WTC11 (cell line): ENCODE measurements at regions not wholly inside any gene's neighbourhood (a gene's known extent, or its start where the extent isn't known, plus 50 kb on each side); places are given as distances from the start of the nearest gene placed in this dataset.

Experiments
- ATAC-seq: fragments of 200-7000 bp; cut with Tn5 transposase; 2 replicates; pipeline ENCODE4 v1.10.0; 2021; ENCODE audit warnings: mild to moderate bottlenecking, moderate library complexity
- CTCF ChIA-PET: fragments of 300-600 bp; sonication (Branson Sonifier 250); formaldehyde crosslinking; loops from one replicate; lab custom pipeline; 2021; ENCODE audit warnings: antibody characterized with exemption; lab: Charles Lee
- POLR2A ChIA-PET: fragments of 350-600 bp; sonication (Branson Sonifier 250); formaldehyde crosslinking; loops from one replicate; lab custom pipeline; 2021; ENCODE audit warnings: antibody characterized with exemption; lab: Charles Lee
- DNase-seq: peaks from one replicate; pipeline ENCODE4 v3.0.0; 2021; ENCODE audit warnings: low spot score
- H3K27ac Mint-ChIP-seq: 2 replicates; pipeline ENCODE4 v1.8.0; 2021; ENCODE audit warnings: mixed read lengths
- H3K27me3 Mint-ChIP-seq: 2 replicates; pipeline ENCODE4 v1.8.0; 2021; ENCODE audit warnings: low read depth, mild to moderate bottlenecking, moderate library complexity, mixed read lengths
- H3K36me3 Mint-ChIP-seq: 2 replicates; pipeline ENCODE4 v1.8.0; 2021; ENCODE audit warnings: mixed read lengths
- H3K4me1 Mint-ChIP-seq: 2 replicates; pipeline ENCODE4 v1.8.0; 2022; ENCODE audit warnings: mixed read lengths
- H3K4me3 Mint-ChIP-seq: 2 replicates; pipeline ENCODE4 v1.8.0; 2021; ENCODE audit warnings: mild to moderate bottlenecking, moderate library complexity, mixed read lengths
- H3K9me3 Mint-ChIP-seq: 2 replicates; pipeline ENCODE4 v1.8.0; 2021; ENCODE audit warnings: mixed read lengths
- CBFB ChIP-seq: sonication (generic); formaldehyde crosslinking; IDR thresholded peaks from 2 replicates; pipeline ENCODE4 v1.8.1; 2022; ENCODE audit warnings: mild to moderate bottlenecking, low read depth, missing genetic modification reagents
- CREM ChIP-seq: sonication (generic); formaldehyde crosslinking; IDR thresholded peaks from 2 replicates; pipeline ENCODE4 v1.8.1; 2022; ENCODE audit warnings: mild to moderate bottlenecking, missing genetic modification reagents, moderate library complexity
- ELF4 ChIP-seq: sonication (generic); formaldehyde crosslinking; IDR thresholded peaks from 2 replicates; pipeline ENCODE4 v1.8.1; 2022; ENCODE audit warnings: low read depth, mild to moderate bottlenecking, moderate library complexity, missing genetic modification reagents
- EMX1 ChIP-seq: fragments of 250-450 bp; sonication (Bioruptor Pico); IDR thresholded peaks from 2 replicates; pipeline ENCODE4 v1.8.0; 2021; ENCODE audit warnings: mild to moderate bottlenecking
- ETV6 ChIP-seq: sonication (generic); formaldehyde crosslinking; IDR thresholded peaks from 2 replicates; pipeline ENCODE4 v1.8.1; 2022; ENCODE audit warnings: mild to moderate bottlenecking, missing genetic modification reagents
- GABPB1 ChIP-seq: sonication (generic); formaldehyde crosslinking; IDR thresholded peaks from 2 replicates; pipeline ENCODE4 v1.8.1; 2023; ENCODE audit warnings: mild to moderate bottlenecking, missing genetic modification reagents
- JAZF1 ChIP-seq: fragments of 250-450 bp; sonication (Bioruptor Pico); IDR thresholded peaks from 2 replicates; pipeline ENCODE4 v1.9.0; 2021; ENCODE audit warnings: moderate library complexity, mild to moderate bottlenecking, inconsistent platforms
- KAT7 ChIP-seq: sonication (generic); formaldehyde crosslinking; IDR thresholded peaks from 2 replicates; pipeline ENCODE4 v1.8.1; 2023; ENCODE audit warnings: missing genetic modification reagents, mild to moderate bottlenecking, borderline replicate concordance
- NFE2L1 ChIP-seq: sonication (generic); formaldehyde crosslinking; IDR thresholded peaks from 2 replicates; pipeline ENCODE4 v1.8.1; 2023; ENCODE audit warnings: missing genetic modification reagents
- ZNF396 ChIP-seq: fragments of 250-450 bp; sonication (Bioruptor Pico); IDR thresholded peaks from 2 replicates; pipeline ENCODE4 v1.8.0; 2021; ENCODE audit warnings: mild to moderate bottlenecking, moderate library complexity, borderline replicate concordance
- TF ChIP-seq, protein P1 (sequence below): sonication (generic); formaldehyde crosslinking; IDR thresholded peaks from 2 replicates; pipeline ENCODE4 v1.8.0; 2022; ENCODE audit warnings: missing genetic modification reagents
- TF ChIP-seq, protein P2 (sequence below): sonication (generic); formaldehyde crosslinking; IDR thresholded peaks from 2 replicates; pipeline ENCODE4 v1.8.0; 2022; ENCODE audit warnings: mild to moderate bottlenecking, missing genetic modification reagents
- TF ChIP-seq, protein P3 (sequence below): fragments of 200-600 bp; IDR thresholded peaks from 2 replicates; pipeline ENCODE4 v1.8.0; 2022; ENCODE audit warnings: antibody characterized with exemption
- TF ChIP-seq, protein P4 (sequence below): fragments of 250-450 bp; sonication (Bioruptor Pico); IDR thresholded peaks from 2 replicates; pipeline ENCODE4 v1.9.0; 2021; ENCODE audit warnings: mild to moderate bottlenecking
- TF ChIP-seq, protein P5 (sequence below): sonication (generic); formaldehyde crosslinking; conservative IDR thresholded peaks from 2 replicates; pipeline ENCODE4 v1.8.1; 2022; ENCODE audit warnings: mild to moderate bottlenecking, missing genetic modification reagents
- TF ChIP-seq, protein P6 (sequence below): fragments of 250-450 bp; sonication (Bioruptor Pico); IDR thresholded peaks from 2 replicates; pipeline ENCODE4 v1.8.0; 2021; ENCODE audit warnings: mild to moderate bottlenecking
- TF ChIP-seq, protein P7 (sequence below): sonication (generic); formaldehyde crosslinking; IDR thresholded peaks from 2 replicates; pipeline ENCODE4 v1.8.1; 2022; ENCODE audit warnings: low read depth, missing genetic modification reagents, borderline replicate concordance

DNA sequence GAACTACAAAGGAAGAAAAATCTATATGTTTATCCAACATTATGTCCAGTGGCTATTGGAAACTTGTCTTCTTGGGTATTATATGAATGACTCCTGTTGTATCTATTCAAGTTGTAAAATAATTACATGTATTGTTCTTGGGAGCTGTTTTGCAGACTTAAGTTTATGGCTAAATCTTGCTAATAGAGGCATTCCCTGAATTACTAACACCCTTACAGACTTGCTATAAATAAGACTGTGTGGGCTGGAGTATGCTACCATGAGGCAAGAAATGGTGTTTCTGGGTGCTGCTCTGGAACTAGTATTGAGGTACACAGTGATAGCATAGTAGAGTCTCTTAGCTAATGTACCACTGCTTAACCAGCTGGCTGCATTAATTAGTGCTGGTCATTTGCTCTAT is 155.1 kb downstream of the HIPK3 start:
- ChIA-PET CTCF (interaction anchor here (1.0 kb wide), 1 partner anchor 132 kb away, joined by 3 read pairs; no protein-coding TSS in a partner anchor), POLR2A (no interaction called here)
- Mint-ChIP-seq H3K4me1 (peaks cover 23% of the 10 kb centered on the region), H3K9me3 (0 out of 2 replicates have a peak, but pooled peaks cover 5% of the 10 kb centered on the region), H3K36me3 (no peaks in the 10 kb centered on the region), H3K27ac (no peak overlapping the region), H3K4me3 (no peak overlapping the region), H3K27me3 (no peaks in the 10 kb centered on the region)
- ATAC-seq: no peak
- no peak for DNase-seq
- no peak for TF ChIP-seq CREM (CRISPR knock-in tag)
- TF ChIP-seq ELF4 (CRISPR knock-in tag): no peak
- no peak for TF ChIP-seq KAT7 (CRISPR knock-in tag)
- TF ChIP-seq JAZF1 (CRISPR knock-in tag): no peak
- TF ChIP-seq, protein P1, sequence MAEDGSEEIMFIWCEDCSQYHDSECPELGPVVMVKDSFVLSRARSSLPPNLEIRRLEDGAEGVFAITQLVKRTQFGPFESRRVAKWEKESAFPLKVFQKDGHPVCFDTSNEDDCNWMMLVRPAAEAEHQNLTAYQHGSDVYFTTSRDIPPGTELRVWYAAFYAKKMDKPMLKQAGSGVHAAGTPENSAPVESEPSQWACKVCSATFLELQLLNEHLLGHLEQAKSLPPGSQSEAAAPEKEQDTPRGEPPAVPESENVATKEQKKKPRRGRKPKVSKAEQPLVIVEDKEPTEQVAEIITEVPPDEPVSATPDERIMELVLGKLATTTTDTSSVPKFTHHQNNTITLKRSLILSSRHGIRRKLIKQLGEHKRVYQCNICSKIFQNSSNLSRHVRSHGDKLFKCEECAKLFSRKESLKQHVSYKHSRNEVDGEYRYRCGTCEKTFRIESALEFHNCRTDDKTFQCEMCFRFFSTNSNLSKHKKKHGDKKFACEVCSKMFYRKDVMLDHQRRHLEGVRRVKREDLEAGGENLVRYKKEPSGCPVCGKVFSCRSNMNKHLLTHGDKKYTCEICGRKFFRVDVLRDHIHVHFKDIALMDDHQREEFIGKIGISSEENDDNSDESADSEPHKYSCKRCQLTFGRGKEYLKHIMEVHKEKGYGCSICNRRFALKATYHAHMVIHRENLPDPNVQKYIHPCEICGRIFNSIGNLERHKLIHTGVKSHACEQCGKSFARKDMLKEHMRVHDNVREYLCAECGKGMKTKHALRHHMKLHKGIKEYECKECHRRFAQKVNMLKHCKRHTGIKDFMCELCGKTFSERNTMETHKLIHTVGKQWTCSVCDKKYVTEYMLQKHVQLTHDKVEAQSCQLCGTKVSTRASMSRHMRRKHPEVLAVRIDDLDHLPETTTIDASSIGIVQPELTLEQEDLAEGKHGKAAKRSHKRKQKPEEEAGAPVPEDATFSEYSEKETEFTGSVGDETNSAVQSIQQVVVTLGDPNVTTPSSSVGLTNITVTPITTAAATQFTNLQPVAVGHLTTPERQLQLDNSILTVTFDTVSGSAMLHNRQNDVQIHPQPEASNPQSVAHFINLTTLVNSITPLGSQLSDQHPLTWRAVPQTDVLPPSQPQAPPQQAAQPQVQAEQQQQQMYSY (CRISPR knock-in tag): no peak
- TF ChIP-seq, protein P2, sequence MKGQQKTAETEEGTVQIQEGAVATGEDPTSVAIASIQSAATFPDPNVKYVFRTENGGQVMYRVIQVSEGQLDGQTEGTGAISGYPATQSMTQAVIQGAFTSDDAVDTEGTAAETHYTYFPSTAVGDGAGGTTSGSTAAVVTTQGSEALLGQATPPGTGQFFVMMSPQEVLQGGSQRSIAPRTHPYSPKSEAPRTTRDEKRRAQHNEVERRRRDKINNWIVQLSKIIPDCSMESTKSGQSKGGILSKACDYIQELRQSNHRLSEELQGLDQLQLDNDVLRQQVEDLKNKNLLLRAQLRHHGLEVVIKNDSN (CRISPR knock-in tag): no peak
- TF ChIP-seq, protein P3, sequence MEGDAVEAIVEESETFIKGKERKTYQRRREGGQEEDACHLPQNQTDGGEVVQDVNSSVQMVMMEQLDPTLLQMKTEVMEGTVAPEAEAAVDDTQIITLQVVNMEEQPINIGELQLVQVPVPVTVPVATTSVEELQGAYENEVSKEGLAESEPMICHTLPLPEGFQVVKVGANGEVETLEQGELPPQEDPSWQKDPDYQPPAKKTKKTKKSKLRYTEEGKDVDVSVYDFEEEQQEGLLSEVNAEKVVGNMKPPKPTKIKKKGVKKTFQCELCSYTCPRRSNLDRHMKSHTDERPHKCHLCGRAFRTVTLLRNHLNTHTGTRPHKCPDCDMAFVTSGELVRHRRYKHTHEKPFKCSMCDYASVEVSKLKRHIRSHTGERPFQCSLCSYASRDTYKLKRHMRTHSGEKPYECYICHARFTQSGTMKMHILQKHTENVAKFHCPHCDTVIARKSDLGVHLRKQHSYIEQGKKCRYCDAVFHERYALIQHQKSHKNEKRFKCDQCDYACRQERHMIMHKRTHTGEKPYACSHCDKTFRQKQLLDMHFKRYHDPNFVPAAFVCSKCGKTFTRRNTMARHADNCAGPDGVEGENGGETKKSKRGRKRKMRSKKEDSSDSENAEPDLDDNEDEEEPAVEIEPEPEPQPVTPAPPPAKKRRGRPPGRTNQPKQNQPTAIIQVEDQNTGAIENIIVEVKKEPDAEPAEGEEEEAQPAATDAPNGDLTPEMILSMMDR: no peak
- TF ChIP-seq, protein P4, sequence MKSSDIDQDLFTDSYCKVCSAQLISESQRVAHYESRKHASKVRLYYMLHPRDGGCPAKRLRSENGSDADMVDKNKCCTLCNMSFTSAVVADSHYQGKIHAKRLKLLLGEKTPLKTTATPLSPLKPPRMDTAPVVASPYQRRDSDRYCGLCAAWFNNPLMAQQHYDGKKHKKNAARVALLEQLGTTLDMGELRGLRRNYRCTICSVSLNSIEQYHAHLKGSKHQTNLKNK (CRISPR knock-in tag): no peak
- no peak for TF ChIP-seq ETV6 (CRISPR knock-in tag)
- TF ChIP-seq, protein P5, sequence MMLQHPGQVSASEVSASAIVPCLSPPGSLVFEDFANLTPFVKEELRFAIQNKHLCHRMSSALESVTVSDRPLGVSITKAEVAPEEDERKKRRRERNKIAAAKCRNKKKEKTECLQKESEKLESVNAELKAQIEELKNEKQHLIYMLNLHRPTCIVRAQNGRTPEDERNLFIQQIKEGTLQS (CRISPR knock-in tag): no peak
- TF ChIP-seq CBFB: no peak
- no peak for TF ChIP-seq NFE2L1 (CRISPR knock-in tag)
- TF ChIP-seq, protein P6, sequence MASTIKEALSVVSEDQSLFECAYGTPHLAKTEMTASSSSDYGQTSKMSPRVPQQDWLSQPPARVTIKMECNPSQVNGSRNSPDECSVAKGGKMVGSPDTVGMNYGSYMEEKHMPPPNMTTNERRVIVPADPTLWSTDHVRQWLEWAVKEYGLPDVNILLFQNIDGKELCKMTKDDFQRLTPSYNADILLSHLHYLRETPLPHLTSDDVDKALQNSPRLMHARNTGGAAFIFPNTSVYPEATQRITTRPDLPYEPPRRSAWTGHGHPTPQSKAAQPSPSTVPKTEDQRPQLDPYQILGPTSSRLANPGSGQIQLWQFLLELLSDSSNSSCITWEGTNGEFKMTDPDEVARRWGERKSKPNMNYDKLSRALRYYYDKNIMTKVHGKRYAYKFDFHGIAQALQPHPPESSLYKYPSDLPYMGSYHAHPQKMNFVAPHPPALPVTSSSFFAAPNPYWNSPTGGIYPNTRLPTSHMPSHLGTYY (CRISPR knock-in tag): no peak

DNA sequence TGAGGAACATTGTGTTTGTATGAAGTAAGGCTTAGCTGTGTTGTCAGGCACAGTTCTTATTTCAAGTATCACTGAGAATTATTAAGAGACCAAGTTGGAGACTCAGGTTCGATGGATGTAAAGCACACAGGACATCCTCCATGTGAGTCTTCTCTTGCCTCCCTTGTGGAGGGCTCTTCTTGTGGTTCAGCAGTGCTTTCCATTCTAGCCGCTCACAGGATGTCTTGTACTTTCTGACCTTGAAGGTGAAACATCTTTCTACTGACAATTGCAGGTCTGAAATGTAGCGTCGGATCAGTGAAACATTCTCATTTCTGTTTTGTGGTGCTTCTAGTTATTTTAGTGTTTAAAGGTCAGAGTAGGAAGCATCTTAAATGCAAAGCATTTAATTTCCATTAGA is 154.6 kb downstream of the HIPK3 start:
- DNase-seq (no peak), ATAC-seq (no peak)
- Mint-ChIP-seq H3K4me3 (no peak overlapping the region), H3K9me3 (0 out of 2 replicates have a peak, but pooled peaks cover 5% of the 10 kb centered on the region), H3K4me1 (peaks cover 23% of the 10 kb centered on the region), H3K27me3 (no peaks in the 10 kb centered on the region), H3K27ac (no peak overlapping the region), H3K36me3 (no peaks in the 10 kb centered on the region)
- POLR2A ChIA-PET: no interaction called here
- CTCF ChIA-PET: interaction anchor here (0.8 to 1.9 kb wide), 2 partner anchors 9 to 41 kb away, joined by 4 read pairs; no protein-coding TSS in a partner anchor
- TF ChIP-seq ZNF396 (CRISPR knock-in tag) (no peak), EMX1 (CRISPR knock-in tag) (no peak), GABPB1 (CRISPR knock-in tag) (no peak)
- TF ChIP-seq, protein P7, sequence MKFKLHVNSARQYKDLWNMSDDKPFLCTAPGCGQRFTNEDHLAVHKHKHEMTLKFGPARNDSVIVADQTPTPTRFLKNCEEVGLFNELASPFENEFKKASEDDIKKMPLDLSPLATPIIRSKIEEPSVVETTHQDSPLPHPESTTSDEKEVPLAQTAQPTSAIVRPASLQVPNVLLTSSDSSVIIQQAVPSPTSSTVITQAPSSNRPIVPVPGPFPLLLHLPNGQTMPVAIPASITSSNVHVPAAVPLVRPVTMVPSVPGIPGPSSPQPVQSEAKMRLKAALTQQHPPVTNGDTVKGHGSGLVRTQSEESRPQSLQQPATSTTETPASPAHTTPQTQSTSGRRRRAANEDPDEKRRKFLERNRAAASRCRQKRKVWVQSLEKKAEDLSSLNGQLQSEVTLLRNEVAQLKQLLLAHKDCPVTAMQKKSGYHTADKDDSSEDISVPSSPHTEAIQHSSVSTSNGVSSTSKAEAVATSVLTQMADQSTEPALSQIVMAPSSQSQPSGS (CRISPR knock-in tag): no peak
- TF ChIP-seq, protein P3: no peak
